Pulmonary artery endothelial cell (primary cell): ENCODE measurements at regions not wholly inside any gene's neighbourhood (a gene's known extent, or its start where the extent isn't known, plus 50 kb on each side); places are given as distances from the start of the nearest gene placed in this dataset.

Experiments used
- DNase-seq: peaks from one replicate; pipeline ENCODE4 v3.0.0-alpha.2; 2011; ENCODE audit warnings: low read depth, low spot score

GRCh38 chr7:67990716-67991115, 994.1 kb downstream of the TYW1 start:
- no peak for DNase-seq

GRCh38 chr7:67992287-67992686, 995.7 kb downstream of the TYW1 start:
- DNase-seq, result no peak

- no peak for DNase-seq
Measured at GRCh38 chr7:68005992-68006391, 1009.4 kb downstream of the TYW1 start.

GRCh38 chr7:68006619-68007018, 1010.0 kb downstream of the TYW1 start:
- DNase-seq, result no peak

- no peak for DNase-seq
Measured at GRCh38 chr7:68009716-68010115, 1013.1 kb downstream of the TYW1 start.

- no peak for DNase-seq
Measured at GRCh38 chr7:68014031-68014736, 1017.6 kb downstream of the TYW1 start.

- DNase-seq, result no peak
Measured at GRCh38 chr7:68015122-68015977, 1018.7 kb downstream of the TYW1 start.

GRCh38 chr7:68015978-68016532, 1019.4 kb downstream of the TYW1 start:
- no peak for DNase-seq

- DNase-seq, result no peak
Measured at GRCh38 chr7:68020102-68020501, 1023.5 kb downstream of the TYW1 start.

- DNase-seq, result no peak
Measured at GRCh38 chr7:68025369-68025768, 1028.7 kb downstream of the TYW1 start.

- DNase-seq, result no peak
Measured at GRCh38 chr7:68030530-68030929, 1033.9 kb downstream of the TYW1 start.

GRCh38 chr7:68031180-68031943, 1034.7 kb downstream of the TYW1 start:
- DNase-seq, result no peak

- no peak for DNase-seq
Measured at GRCh38 chr7:68038621-68039314, 1042.1 kb downstream of the TYW1 start.

GRCh38 chr7:68041554-68041953, 1044.9 kb downstream of the TYW1 start:
- DNase-seq, result no peak

- DNase-seq, result no peak
Measured at GRCh38 chr7:68043546-68043945, 1046.9 kb downstream of the TYW1 start.

GRCh38 chr7:68050627-68051026, 1054.0 kb downstream of the TYW1 start:
- DNase-seq, result no peak

- DNase-seq, result no peak
Measured at GRCh38 chr7:68058014-68058413, 1061.4 kb downstream of the TYW1 start.

GRCh38 chr7:68063171-68063570, 1066.5 kb downstream of the TYW1 start:
- DNase-seq, result no peak

- DNase-seq, result no peak
Measured at GRCh38 chr7:68065581-68065980, 1068.9 kb downstream of the TYW1 start.

- DNase-seq, result no peak
Measured at GRCh38 chr7:68067845-68068244, 1071.2 kb downstream of the TYW1 start.

GRCh38 chr7:68070992-68071391, 1074.4 kb downstream of the TYW1 start:
- DNase-seq, result no peak
